HG02623 (cell line): ENCODE measurements at regions not wholly inside any gene's neighbourhood (a gene's known extent, or its start where the extent isn't known, plus 50 kb on each side); places are given as distances from the start of the nearest gene placed in this dataset.

ENCODE experiments used
- ATAC-seq: cut with Tn5 transposase; IDR thresholded peaks from one replicate; pipeline ENCODE4 v1.9.1; 2021; ENCODE audit warnings: moderate library complexity; ENCODE audit not compliant: unreplicated experiment

GRCh38 chr2:236653863-236654262 is 84.2 kb downstream of the ACKR3 start:
- no peak for ATAC-seq

GRCh38 chr2:236654496-236654895 is 84.9 kb downstream of the ACKR3 start:
- no peak for ATAC-seq

- no peak for ATAC-seq
Measured at GRCh38 chr2:236656166-236656565, 86.5 kb downstream of the ACKR3 start.

- no peak for ATAC-seq
Measured at GRCh38 chr2:236656721-236657120, 87.1 kb downstream of the ACKR3 start.

GRCh38 chr2:236657215-236657614 is 87.6 kb downstream of the ACKR3 start:
- ATAC-seq, result no peak

GRCh38 chr2:236657801-236658200 is 88.2 kb downstream of the ACKR3 start:
- ATAC-seq, result no peak

GRCh38 chr2:236658974-236659757 is 89.5 kb downstream of the ACKR3 start:
- ATAC-seq, result no peak

- no peak for ATAC-seq
Measured at GRCh38 chr2:236659758-236660150, 90.1 kb downstream of the ACKR3 start.

- ATAC-seq, result no peak
Measured at GRCh38 chr2:236661061-236661761, 91.6 kb downstream of the ACKR3 start.

- no peak for ATAC-seq
Measured at GRCh38 chr2:236661762-236662110, 92.1 kb downstream of the ACKR3 start.

GRCh38 chr2:236662231-236663185 is 92.9 kb downstream of the ACKR3 start:
- ATAC-seq, result no peak

GRCh38 chr2:236663287-236664101 is 93.9 kb downstream of the ACKR3 start:
- no peak for ATAC-seq

GRCh38 chr2:236664136-236664535 is 94.5 kb downstream of the ACKR3 start:
- no peak for ATAC-seq

GRCh38 chr2:236665101-236665500 is 95.5 kb downstream of the ACKR3 start:
- ATAC-seq, result no peak

GRCh38 chr2:236665572-236666118 is 96.0 kb downstream of the ACKR3 start:
- ATAC-seq, result no peak

- ATAC-seq, result no peak
Measured at GRCh38 chr2:236666646-236667204, 97.1 kb downstream of the ACKR3 start.

GRCh38 chr2:236667526-236667925 is 97.9 kb downstream of the ACKR3 start:
- ATAC-seq, result no peak

GRCh38 chr2:236668531-236668969 is 98.9 kb downstream of the ACKR3 start:
- ATAC-seq, result no peak

- no peak for ATAC-seq
Measured at GRCh38 chr2:236670235-236670620, 100.6 kb downstream of the ACKR3 start.
